T-helper 1 cell treated with Interleukin-12 subunit alpha and Interleukin-12 subunit beta and Interleukin-4 antibody, amounts not matched to agents 30 ng/mL and 1 ng/mL, for 36 hours (primary cell): ENCODE measurements at regions not wholly inside any gene's neighbourhood (a gene's known extent, or its start where the extent isn't known, plus 50 kb on each side); places are given as distances from the start of the nearest gene placed in this dataset.

Experiments used
- intact Hi-C: fragments of 100-400 bp; cut with micrococcal nuclease; formaldehyde crosslinking; loops from one replicate; pipeline ENCODE4 v1.15.1; 2024

DNA sequence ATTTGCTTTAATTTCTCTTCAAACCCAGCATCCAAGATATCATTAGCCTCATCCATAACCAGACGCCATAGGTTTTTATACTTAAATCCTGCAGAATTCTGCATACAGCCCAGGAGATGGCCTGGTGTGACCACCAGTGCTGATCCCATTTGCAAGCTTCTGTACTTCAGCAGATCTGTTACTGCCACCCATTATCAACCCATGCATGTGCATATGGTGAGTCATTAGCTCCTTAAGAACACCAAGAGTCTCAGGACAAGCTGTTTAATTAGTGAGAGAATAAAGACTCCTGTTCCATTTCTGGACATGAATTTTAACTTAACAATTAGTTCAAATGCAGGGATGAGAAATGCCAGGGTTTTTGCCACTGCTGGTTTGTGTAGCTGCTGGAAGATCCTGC, 110.7 kb upstream of the TANK start:
- intact Hi-C loops = no loop called here

DNA sequence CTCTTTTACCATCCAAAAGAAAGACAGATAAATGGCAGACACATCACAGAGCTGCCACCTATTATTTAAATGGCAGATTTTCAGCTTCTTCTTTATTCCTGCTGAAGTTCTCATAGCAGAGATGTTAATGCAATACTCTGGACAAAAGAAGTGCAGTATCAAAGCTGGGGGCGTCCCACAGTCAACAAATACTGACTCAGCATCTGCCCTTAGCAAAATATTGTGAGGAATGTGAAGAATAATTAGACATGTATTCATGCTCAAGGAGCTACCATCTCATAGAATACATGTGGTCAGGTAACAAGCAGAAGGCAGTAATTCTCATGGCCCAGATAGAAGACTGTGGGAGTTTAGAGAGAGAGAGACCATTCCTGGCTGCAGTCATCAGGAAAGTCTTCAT, 108.0 kb upstream of the TANK start:
- intact Hi-C loops = no loop called here

DNA sequence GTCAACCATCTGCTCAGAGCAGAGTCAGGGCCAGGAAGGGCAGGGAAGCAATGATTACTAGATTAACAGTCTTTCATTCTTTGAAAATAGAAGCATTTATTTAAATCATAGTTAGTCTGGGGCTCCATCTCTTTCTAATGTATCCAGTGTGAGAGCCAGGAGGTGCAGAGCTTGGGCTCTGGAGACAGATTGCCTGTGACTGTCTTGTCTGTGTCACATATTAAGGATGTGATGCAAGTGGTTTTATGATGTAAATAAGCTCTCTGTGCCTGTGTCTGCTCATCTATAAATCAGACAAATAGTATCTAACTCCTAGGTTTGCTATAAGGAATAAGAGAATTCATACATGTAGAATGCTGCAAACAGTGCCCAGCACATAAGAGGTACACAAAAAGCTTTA, 104.9 kb upstream of the TANK start:
- intact Hi-C loops = no loop called here

DNA sequence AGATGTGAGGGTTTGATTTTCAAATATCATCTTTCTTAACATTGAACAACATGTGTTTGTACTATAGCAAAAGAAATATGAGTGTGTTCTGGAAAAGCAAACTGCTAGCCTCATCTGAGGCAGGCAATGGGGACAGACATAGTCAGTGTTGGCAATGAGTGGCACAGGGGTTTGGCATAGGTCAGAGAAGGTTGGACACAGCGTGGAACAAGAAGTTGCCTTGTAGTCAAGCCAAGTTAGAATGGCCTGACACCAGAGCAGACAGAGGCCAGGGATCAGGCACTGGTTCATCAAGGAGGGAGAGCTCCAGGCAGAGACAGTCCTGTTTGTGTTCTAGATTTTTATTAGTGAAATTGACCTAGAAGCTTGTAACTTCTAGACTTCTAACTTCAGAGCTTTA, 100.8 kb upstream of the TANK start:
- intact Hi-C loops = no loop called here

DNA sequence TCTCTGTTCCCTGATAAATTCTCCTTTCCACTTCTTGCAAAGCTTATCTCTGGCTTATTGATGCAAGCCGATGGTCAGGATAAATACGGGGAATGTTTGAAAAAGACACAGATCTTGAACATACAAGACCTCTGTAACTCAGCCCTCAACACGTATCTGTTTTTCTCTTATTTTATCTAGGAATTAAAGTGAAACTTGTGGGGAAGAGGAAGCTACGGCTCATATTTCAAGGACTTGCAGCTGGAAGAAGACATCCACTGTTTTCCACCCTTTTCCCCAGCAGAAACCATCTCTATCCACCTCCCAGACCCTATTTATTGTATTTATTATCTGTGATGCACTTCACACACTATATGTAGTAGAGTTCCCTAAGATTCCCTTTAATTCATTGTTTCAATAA, 98.4 kb upstream of the TANK start:
- intact Hi-C loops = loop anchor here (2.0 to 5.0 kb wide), 3 partner anchors 633 to 849 kb away; no protein-coding TSS in a partner anchor

DNA sequence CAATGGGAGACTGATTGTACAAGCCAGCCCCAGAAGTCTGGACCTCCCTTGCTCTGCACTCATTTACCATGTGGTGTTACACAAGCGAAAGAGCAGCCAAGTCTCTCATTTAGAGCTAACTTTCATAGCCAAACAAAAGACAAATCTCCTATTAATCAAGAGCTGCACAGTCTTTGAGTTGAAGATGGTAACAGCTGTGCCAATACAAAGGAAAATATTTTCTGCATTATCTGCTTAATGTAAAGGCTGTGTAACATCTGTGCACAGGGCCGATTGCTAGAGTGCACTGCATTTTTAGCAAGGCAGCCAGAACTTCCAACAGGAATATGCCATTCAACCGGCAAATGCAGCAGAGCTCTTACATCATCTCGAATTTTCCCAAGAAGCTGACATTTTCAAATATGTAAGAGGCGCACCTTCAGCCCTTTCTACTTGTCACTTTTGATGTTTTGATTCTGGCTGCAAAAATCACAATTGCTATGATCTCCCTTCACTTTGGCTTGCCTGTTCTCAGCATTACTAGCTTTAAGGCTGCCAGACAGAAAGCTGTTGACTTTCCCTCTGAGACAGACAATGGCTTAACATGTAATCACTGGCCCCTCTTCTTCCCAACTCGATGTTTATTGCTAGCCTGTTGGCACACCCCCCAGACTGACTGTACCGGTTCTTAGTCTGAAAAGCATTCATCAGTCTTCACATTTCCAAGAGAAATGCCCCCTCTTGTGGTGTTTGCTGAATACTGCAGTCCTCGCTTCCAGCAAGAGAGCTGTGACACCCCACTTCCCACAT, 96.9 kb upstream of the TANK start:
- intact Hi-C loops = loop anchor here (1.0 to 5.0 kb wide), 10 partner anchors 69 to 975 kb away; partner anchors contain the start of gene TANK

DNA sequence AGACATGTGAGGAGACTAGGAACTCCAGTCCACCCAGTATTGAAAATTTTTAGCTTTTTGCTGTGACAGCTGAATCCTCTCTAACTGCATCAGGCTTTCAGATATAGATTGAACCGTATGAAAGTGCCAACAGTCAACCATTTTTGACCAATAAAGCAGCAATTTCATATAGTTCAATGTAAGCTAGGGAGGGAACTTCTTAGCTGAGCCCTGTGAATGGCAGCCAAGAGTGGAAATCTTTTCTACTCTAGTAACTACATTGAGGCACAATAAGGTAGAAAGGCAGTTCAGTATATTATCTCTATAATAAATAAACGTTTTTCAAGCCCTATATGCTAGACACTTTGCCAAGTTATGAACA, 96.3 kb upstream of the TANK start:
- intact Hi-C loops = loop anchor here (1.0 to 5.0 kb wide), 11 partner anchors 8 to 976 kb away; partner anchors contain the start of gene TANK

DNA sequence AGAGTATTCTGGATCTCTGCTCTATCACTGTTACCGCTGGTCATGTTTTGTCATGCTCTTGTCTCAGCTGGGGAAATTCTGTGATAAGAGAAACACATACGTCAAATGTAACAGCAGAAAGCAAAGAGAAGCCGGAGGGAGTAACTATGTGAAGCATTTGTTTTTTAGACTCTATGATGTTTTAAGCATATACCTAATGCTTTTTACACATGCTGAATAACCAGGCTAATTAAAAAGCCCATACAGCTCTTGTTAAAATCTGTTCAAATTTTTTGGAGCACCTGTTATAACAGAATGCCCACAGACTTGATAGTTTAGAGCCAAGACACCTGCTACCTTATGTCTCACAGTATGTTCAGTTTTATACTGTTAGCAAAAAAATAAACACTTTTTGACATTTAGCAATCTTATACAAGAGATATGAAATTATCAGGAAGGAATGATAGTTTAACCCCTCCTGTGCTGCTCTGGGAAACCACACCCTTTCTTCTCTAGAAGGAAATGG, 92.3 kb upstream of the TANK start:
- intact Hi-C loops = no loop called here

DNA sequence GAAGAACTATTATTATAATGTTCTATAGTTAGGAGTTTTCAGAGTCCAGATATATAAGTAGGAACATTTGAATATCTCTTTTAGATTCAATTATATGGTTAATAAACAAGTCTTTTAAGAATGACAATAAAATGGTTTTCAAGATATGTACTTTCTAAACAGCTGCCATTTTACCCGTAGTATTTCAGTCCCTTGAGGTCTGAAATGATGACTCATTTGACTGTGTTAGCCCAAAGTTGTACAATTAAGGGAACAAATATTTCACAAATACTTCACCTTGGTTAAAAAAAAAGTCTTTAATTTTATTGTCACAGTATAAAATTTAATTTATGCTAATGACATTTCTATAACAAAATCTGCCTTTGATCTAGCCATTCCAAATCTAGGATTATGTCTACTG, 91.6 kb upstream of the TANK start:
- intact Hi-C loops = no loop called here

DNA sequence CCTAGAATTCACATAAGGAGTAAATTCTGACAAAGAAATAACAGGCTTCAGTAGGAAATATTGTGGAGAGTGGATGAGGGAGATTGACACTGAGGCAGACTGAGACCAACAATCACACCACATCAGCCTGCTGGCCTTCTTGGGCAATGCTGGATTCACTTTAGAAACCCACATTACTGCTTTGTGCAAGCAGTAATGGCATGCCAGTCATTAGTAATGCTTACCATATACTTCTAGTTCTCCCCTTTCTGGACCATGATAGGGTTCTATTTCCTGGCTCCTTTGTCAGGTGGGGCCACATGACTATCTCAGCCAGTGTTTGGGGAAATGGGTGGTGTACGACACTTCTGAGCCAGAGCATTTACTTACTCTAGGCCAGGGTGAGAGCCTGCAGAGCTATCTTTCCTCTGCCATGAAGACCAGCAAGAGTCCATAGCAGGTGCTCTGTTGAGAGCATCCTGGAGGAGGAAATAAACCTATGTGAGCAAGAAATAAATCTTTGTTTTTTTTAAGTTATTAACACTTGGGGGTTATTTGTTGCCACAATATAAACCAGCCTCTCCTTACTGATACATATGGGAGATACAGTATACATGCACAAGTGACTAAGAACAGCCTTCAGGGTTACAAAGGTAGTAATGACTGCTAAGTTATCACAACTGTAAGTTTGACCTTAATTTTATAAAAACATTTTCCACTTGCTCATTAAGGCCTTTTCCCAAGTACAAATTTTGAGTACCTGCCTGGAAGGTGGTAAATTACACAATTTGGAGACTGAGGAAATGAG, 89.3 kb upstream of the TANK start:
- intact Hi-C loops = loop anchor here (10.0 kb wide), 3 partner anchors 314 to 1166 kb away; partner anchors contain the start of gene LY75

DNA sequence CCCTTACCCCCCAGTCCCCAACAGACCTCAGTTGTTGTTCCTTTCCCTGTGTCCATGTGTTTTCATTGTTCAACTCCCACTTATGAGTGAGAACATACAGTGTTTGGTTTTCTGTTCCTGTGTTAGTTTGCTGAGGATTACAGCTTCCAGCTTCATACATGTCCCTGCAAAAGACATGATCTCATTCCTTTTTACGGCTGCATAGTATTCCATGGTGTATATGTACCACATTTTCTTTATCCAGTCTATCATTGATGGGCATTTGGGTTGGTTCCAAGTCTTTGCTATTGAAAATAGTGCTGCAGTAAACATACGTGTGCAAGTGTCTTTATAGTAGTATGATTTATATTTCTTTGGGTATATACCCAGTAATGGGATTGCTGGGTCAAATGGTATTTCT, 87.8 kb upstream of the TANK start:
- intact Hi-C loops = loop anchor here (1.0 to 10.0 kb wide), 5 partner anchors 8 to 1168 kb away; partner anchors contain the start of gene LY75

DNA sequence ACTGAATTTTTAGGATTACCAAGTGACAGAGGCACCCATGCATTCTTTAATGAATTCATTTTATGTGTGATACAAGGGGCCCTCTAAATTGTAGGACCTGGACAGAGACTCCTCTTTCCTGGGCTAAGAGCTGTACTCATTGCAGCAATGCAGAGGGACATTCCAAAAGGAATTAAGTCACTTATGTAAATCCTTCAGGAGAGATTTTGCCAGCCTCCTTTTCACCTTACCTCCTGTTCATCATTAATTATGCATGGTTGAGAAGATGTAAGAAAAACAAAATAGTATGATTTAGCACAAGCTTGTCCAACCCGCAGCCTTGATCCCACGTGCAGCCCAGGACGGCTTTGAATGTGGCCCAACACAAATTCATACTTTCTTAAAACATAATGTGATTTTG, 84.5 kb upstream of the TANK start:
- intact Hi-C loops = loop anchor here (2.0 to 10.0 kb wide), 11 partner anchors 169 to 1363 kb away; partner anchors contain the start of genes DPP4, LY75, MARCHF7 and PSMD14

DNA sequence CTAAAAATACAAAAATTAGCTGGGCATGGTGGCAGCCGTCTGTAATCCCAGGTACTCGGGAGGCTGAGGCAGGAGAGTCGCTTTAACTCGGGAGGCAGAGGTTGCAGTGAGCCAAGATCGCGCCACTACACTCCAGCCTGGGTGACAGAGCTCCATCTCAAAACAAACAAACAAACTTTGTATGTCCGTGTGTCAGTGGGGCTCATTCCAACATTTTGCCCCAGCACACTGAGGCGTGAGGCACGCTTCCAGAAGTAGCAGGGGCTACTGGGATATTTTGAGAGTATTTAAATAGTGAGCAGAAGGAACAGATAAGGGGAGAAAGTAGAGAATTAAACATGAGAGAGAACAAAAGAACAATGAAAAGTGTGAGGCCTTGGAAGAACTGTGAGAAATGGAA, 83.3 kb upstream of the TANK start:
- intact Hi-C loops = loop anchor here (1.0 to 10.0 kb wide), 18 partner anchors 27 to 1364 kb away; partner anchors contain the start of genes DPP4, LY75, MARCHF7 and PSMD14

DNA sequence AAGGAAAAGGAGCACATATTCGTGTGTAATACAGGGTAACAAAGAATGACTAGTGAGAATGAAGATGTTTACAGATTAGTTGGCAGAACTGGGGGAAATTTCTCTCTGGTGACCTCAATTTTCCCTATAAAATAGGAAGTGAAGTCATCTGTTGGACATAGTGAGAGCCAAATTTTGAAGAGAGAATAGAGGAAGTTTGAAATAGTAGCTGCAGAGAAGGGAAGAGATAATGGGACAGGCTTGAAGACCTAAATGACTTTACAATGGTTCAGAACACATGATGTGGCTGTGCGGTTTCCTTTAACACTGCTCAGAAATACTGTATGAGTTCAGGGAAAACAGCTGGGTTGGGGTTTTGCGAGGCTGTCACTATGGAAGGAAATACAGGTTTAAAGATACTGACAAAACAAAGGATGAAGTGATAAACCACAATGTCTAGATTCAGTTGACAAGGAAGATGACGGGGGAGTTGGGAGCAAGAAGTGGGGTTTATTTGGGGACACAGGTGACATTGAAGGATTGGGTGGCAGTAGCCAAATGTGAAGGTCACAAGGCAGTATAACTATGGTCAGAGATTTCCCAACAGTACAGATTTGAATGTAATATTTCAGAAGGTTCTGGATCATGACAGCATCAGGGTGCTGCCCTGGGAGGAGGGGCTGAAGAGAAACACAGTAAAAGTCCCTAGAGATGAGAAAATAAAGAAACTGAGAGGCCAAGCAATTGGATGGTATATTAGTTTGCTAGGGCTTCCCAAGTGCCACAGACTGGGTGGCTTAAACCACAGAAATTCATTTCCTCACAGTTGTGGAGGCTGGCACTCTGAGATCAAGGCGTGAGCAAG, 82.6 kb upstream of the TANK start:
- intact Hi-C loops = loop anchor here (1.0 to 10.0 kb wide), 20 partner anchors 13 to 1791 kb away; partner anchors contain the start of genes DPP4, LY75, MARCHF7 and PSMD14

DNA sequence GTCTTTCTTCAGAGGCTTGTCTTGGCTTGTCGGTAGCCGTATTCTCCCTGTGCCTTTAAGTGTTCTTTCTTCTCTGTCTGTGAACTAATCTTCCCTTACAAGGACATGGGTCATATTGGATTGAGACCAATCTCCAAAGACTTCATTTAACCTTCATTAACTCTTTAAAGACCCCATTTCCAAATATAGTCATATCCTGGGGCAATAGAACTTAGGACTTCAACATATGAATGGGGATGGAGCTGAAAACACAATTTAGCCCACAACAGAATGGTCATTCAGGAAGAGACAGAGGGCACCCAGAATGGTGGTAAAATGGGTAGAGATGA, 82.1 kb upstream of the TANK start:
- intact Hi-C loops = loop anchor here (1.0 to 10.0 kb wide), 8 partner anchors 12 to 1791 kb away; partner anchors contain the start of genes DPP4, LY75 and WDSUB1

DNA sequence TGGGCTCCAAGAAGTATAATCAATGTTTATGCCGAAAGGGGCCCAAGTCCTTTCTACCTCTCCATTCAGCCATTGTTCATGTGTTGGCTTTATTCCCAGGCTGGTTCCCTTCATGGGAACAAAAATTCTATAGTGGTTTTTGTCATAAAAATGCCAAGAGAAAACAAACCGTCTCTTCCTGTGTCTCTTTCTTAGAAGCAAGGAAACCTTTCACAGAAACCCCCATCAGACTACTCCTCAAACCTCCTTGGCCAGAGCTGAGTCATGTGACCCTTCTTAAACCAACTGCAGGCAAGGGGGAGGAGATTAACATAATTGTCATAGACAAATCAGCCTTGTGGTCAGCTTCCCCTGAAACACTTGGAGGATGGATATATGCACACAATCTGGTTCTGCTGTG, 75.1 kb upstream of the TANK start:
- intact Hi-C loops = loop anchor here (1.0 kb wide), 1 partner anchor 28 kb away; no protein-coding TSS in a partner anchor

DNA sequence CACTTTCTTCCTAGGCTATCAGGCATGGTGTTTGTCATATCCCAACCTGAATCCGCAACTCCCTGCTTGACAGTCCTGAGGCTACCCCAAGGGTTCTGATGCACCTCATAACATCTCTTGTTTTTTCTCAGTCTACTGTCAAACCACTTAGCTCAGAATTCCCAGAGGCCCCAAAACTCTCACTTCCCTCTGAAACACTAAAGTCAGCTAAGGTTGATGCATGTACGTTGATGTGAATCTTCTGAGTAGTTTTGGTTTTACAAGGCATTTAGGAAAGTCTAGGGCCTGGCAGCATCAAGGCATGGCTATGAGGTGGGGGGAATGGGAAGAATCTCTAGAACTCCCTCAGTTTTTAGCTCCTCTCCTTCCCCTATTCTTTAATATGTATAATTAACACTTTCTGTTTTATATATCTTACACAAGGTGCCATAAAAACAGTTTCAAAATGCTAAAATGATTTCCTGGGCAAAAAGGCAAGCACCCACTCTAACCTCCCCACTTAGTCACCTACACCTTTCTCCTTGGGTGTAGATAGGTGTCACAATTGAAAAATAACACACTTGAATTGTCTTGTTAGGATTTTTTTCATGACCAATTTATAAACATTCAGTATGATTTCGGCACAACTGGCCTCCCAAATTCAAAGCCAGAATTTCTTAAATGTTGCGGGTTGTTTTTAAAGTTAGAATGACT, 71.4 kb upstream of the TANK start:
- intact Hi-C loops = no loop called here

DNA sequence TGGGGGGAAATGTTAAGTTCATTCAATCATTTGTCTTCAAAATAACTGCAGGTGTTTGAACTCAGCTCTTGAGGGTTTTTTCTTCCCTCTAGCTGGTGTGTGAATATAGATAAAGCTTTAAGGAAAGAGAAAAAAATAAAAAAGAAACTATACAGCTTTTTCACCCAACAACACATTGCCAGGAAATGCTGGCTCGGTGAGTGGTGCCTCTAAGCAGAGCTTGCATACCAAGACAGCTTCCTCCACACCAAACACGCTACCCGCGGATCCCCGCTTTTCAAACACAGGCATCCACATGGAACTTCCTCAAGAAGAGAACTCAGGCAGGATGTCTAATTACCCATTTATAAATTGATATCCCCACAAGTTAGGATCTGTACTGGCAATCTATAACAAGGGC, 69.8 kb upstream of the TANK start:
- intact Hi-C loops = loop anchor here (1.0 to 2.0 kb wide), 4 partner anchors 12 to 76 kb away; partner anchors contain the start of gene TANK

DNA sequence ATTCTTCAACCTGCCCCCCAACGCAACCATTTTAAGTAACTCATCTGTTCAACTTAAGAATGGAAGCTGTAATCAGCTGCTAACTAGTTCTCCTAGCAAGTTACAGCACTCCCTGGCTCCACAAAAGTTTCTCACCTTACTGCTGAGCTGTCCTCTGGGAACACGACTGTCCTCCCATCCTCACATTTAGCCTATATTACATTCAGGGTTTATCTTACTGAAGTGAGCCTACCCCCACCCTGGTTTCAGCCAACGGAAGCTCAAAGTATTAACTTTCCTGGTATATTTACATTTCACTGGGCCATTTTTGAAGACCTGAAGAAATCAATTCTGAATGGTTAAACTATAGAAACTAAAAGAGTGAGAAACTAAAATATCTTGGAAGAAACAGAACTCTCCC, 64.9 kb upstream of the TANK start:
- intact Hi-C loops = no loop called here

DNA sequence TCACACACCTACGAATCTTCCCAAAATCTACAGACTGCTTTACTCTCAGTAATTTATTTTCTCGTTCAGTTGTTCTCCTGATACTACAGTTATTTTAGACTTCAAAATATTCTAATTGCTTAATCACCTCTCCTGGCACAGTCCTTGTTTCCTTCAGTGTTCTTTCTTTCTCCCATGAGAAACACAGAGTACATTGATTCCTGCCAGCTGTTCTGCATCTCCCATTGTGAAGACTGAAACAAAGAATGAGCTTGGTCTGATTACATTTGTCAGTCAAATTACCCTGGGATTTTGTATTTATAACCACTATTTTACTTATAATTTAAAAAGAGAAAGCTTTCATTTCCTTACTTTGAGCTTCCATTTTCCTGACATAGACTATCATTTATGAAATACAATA, 63.9 kb upstream of the TANK start:
- intact Hi-C loops = no loop called here
